SH-SY5Y (cell line): ENCODE measurements at regions not wholly inside any gene's neighbourhood (a gene's known extent, or its start where the extent isn't known, plus 50 kb on each side); places are given as distances from the start of the nearest gene placed in this dataset.

ENCODE experiments used
- GATA2 ChIP-seq: IDR thresholded peaks from 2 replicates; pipeline ENCODE4 v1.6.1; 2011; ENCODE audit warnings: mild to moderate bottlenecking, low read depth, low read length
- GATA3 ChIP-seq: IDR thresholded peaks from 2 replicates; pipeline ENCODE4 v1.6.1; 2011; ENCODE audit warnings: low read depth, mild to moderate bottlenecking, low read length, moderate library complexity

GRCh38 chr4:95980877-95981360 is 141.0 kb downstream of the PDHA2 start:
- TF ChIP-seq GATA2 (no peak), GATA3 (no peak)

GRCh38 chr4:95981591-95981990 is 141.7 kb downstream of the PDHA2 start:
- no peak for TF ChIP-seq GATA2
- no peak for TF ChIP-seq GATA3

- TF ChIP-seq GATA3 (no peak), GATA2 (no peak)
These were observed 142.6 kb downstream of the PDHA2 start for GRCh38 chr4:95982516-95982915.

- TF ChIP-seq GATA3 (no peak), GATA2 (no peak)
These were observed 144.2 kb downstream of the PDHA2 start for GRCh38 chr4:95984081-95984480.

- TF ChIP-seq GATA2 (no peak), GATA3 (no peak)
These were observed 145.2 kb downstream of the PDHA2 start for GRCh38 chr4:95985051-95985450.

- TF ChIP-seq GATA3 (no peak), GATA2 (no peak)
These were observed 146.1 kb downstream of the PDHA2 start for GRCh38 chr4:95985791-95986550.

- TF ChIP-seq GATA3 (no peak), GATA2 (no peak)
These were observed 148.0 kb downstream of the PDHA2 start for GRCh38 chr4:95987851-95988250.

- TF ChIP-seq GATA3 (no peak), GATA2 (no peak)
These were observed 158.4 kb downstream of the PDHA2 start for GRCh38 chr4:95998311-95998710.

- TF ChIP-seq GATA2 (no peak), GATA3 (peak; percentile 55; the same call in 1 of the 2 replicates)
These were observed 164.3 kb downstream of the PDHA2 start for GRCh38 chr4:96003951-96004740.

GRCh38 chr4:96009427-96010119 is 169.7 kb downstream of the PDHA2 start:
- TF ChIP-seq GATA3: no peak
- TF ChIP-seq GATA2: no peak

- TF ChIP-seq GATA2 (no peak), GATA3 (no peak)
These were observed 172.8 kb downstream of the PDHA2 start for GRCh38 chr4:96012687-96013086.

GRCh38 chr4:96016634-96017299 is 176.9 kb downstream of the PDHA2 start:
- TF ChIP-seq GATA2: no peak
- no peak for TF ChIP-seq GATA3

- no peak for TF ChIP-seq GATA3
- no peak for TF ChIP-seq GATA2
These were observed 185.1 kb downstream of the PDHA2 start for GRCh38 chr4:96025011-96025410.

GRCh38 chr4:96035727-96036126 is 195.8 kb downstream of the PDHA2 start:
- TF ChIP-seq GATA3: no peak
- TF ChIP-seq GATA2: no peak

- no peak for TF ChIP-seq GATA3
- TF ChIP-seq GATA2: no peak
These were observed 196.9 kb downstream of the PDHA2 start for GRCh38 chr4:96036781-96037180.
